ENCODE measurements at regions not wholly inside any gene's neighbourhood (a gene's known extent, or its start where the extent isn't known, plus 50 kb on each side); places are given as distances from the start of the nearest gene placed in this dataset.

- no peak for TF ChIP-seq HNRNPK (IDR thresholded peaks at IDR 0.05; ENCODE audit: low read depth, low read length, poor library complexity, severe bottlenecking)
- no peak for TF ChIP-seq E2F5 (CRISPR knock-in tag; conservative IDR thresholded peaks at IDR 0.05)
- no peak for TF ChIP-seq GTF2F1 (IDR thresholded peaks at IDR 0.05; ENCODE audit: low read length)
- TF ChIP-seq ZNF615 (CRISPR knock-in tag; IDR thresholded peaks at IDR 0.05; ENCODE audit: borderline replicate concordance): no peak
- TF ChIP-seq NFE2L2 (IDR thresholded peaks at IDR 0.05; ENCODE audit: low read length): no peak
- no peak for TF ChIP-seq ZNF143 (CRISPR knock-in tag; IDR thresholded peaks at IDR 0.05)
- TF ChIP-seq ZNF550 (CRISPR knock-in tag; IDR thresholded peaks at IDR 0.05; ENCODE audit: borderline replicate concordance): no peak
Observed at GRCh38 chr6:163635315-163635714, 220.8 kb downstream of the QKI start (continued).

GRCh38 chr6:163634211-163635171 is 220.0 kb downstream of the QKI start:
- no peak for DNase-seq (ENCODE audit: low spot score)
- no peaks in the 10 kb centered on the region for H4K20me1 ChIP-seq (ENCODE audit: insufficient read depth, low read length)
- H3K4me3 ChIP-seq (replicated peaks in 1 of 3; ENCODE audit: insufficient read depth in 1 of 3, low read depth in 2 of 3, low read length in 3 of 3): peak overlapping the region in 1 of 3 experiments; percentile 25; a peak in 2 of 6 replicates
- peak overlapping the region; percentile 40 for H3K4me2 ChIP-seq (ENCODE audit: low read depth, low read length)
- in situ Hi-C loops (cut with HindIII; ENCODE audit: extremely low pct_ligation_motif_present, low pct_unique_long_range_greater_than_20kb) (no loop called here), intact Hi-C loops (cut with micrococcal nuclease; ENCODE audit: unreplicated experiment) (no loop called here)
- H3K27me3 ChIP-seq (ENCODE audit: control insufficient read depth in 1 of 2, insufficient read depth in 2 of 2, low read length in 2 of 2): peaks cover 0 to 27% of the 10 kb centered on the region in 2 experiments; a peak in 2 of 5 replicates
- no peaks in the 10 kb centered on the region for H3K79me2 ChIP-seq (ENCODE audit: insufficient read depth, low read length)
- H3K9me3 ChIP-seq (ENCODE audit: low read length): no peaks in the 10 kb centered on the region
- 28% methylated on average over 12 of the region's 21 CpGs for WGBS (ENCODE audit: low lambda C conversion rate)
- ATAC-seq: peak; percentile 74
- H3K27ac ChIP-seq (ENCODE audit: extremely low read length, insufficient read depth, low read length): no peak overlapping the region
- no peak overlapping the region for H2AFZ ChIP-seq (ENCODE audit: low read length)
- TF ChIP-seq ZNF274 (CRISPR knock-in tag; IDR thresholded peaks at IDR 0.05): no peak
- peak; percentile 67 for TF ChIP-seq FOSL2 (CRISPR knock-in tag; IDR thresholded peaks at IDR 0.05)
- no peak for FAIRE-seq
- POLR2A ChIA-PET: no interaction called here
- BruUV-seq (replicated peaks): no TSS peak
- CTCF ChIA-PET (ENCODE audit: low intra/inter-chr PET ratio, low total read pairs): no interaction called here
- H3K36me3 ChIP-seq (replicated peaks in 1 of 2; ENCODE audit: control insufficient read depth in 1 of 2, insufficient read depth in 2 of 2, low read length in 2 of 2): no peaks in the 10 kb centered on the region
- peaks cover 6% of the 10 kb centered on the region; the same call in 1 of the 2 replicates for H3K4me1 ChIP-seq (ENCODE audit: insufficient read depth, low read length)
- no peak overlapping the region for H3K9ac ChIP-seq (ENCODE audit: insufficient read depth, low read depth, low read length)

All from HepG2 (cell line).